GM18519 (cell line): ENCODE measurements at regions not wholly inside any gene's neighbourhood (a gene's known extent, or its start where the extent isn't known, plus 50 kb on each side); places are given as distances from the start of the nearest gene placed in this dataset.
"Not testable (repeated sequence)": the region's sequence is repeated elsewhere in the genome, so short reads cannot be mapped to it uniquely, and the experiment has no call there.

ENCODE experiments used
- ATAC-seq: cut with Tn5 transposase; IDR thresholded peaks from one replicate; pipeline ENCODE4 v1.9.1; 2021; ENCODE audit warnings: mild to moderate bottlenecking, moderate library complexity; ENCODE audit not compliant: unreplicated experiment, low FRiP score

DNA sequence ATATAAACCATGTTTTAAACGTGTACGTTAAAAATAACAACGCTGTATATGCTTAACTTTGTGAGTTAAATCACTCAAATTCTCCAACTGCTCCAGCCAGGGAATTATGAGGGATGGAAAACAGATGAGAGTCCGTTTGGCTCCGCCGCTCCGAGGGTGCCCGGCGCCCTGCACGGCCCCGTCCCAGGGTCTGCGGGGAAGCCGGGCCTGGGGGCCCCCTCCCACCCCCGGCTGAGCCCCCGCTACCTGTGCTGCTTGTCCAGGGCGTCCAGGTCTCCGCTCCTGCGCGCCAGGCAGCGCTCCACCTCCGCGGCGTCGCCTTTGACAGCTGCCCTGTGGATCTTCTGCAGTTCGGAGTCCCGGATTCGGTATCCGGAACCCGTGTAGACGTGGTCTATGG, 415.5 kb downstream of the FOXD4L4 start:
- not testable (repeated sequence) for ATAC-seq

- peak; percentile 100 for ATAC-seq
Observed at GRCh38 chr9:66153021-66153725, 416.2 kb downstream of the FOXD4L4 start.

- not testable (repeated sequence) for ATAC-seq
Observed at GRCh38 chr9:66153971-66154691, 417.2 kb downstream of the FOXD4L4 start.

DNA sequence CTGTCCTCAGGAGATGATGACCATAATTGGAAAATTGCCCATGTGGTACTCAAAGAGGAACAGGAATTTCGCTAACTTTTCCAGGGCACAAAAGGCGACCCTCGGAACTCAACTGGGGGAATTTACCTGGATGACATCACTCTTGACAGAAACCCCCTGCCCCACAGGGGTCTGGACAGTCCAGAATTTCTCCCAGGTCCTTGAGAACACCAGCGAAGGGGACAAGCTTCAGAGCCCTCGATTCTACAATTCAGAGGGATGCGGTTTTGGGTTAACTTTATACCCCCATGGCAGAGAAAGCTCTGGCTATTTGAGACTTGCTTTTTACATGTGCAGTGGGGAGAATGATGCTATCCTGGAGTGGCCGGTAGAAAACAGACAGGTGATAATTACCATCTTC, 445.4 kb downstream of the FOXD4L4 start:
- not testable (repeated sequence) for ATAC-seq

- not testable (repeated sequence) for ATAC-seq
Observed at GRCh38 chr9:66183648-66184047, 446.7 kb downstream of the FOXD4L4 start.

- ATAC-seq, result not testable (repeated sequence)
Observed at GRCh38 chr9:66197199-66197598, 460.3 kb downstream of the FOXD4L4 start.

GRCh38 chr9:66198421-66198820, 461.5 kb downstream of the FOXD4L4 start:
- not testable (repeated sequence) for ATAC-seq

GRCh38 chr9:66206617-66207016, 469.7 kb downstream of the FOXD4L4 start:
- not testable (repeated sequence) for ATAC-seq

- ATAC-seq, result not testable (repeated sequence)
Observed at GRCh38 chr9:66207914-66208313, 471.0 kb downstream of the FOXD4L4 start.

DNA sequence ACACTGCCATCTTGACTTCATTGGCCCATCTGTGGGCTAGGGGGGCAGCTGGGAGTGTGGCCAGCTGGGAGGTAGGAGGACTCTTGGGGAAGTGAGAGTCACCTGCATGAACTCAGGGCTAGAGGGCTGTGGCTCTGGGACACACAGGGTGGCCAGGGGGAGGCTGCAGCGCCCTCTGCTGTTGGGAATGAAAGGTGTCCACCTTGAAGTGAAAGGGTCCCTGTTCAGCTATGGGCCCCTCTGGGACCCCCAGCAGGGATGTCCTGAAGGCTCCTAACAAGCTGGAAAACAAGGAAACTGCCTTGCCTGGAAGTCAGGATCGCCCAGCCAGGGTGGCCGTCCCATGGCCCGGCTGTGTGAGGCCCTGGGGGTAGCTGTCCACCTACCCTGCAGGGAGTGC, 507.8 kb downstream of the FOXD4L4 start:
- not testable (repeated sequence) for ATAC-seq

GRCh38 chr9:66245481-66245880, 508.5 kb downstream of the FOXD4L4 start:
- ATAC-seq, result not testable (repeated sequence)

GRCh38 chr9:66257581-66257980, 520.6 kb downstream of the FOXD4L4 start:
- ATAC-seq, result not testable (repeated sequence)

DNA sequence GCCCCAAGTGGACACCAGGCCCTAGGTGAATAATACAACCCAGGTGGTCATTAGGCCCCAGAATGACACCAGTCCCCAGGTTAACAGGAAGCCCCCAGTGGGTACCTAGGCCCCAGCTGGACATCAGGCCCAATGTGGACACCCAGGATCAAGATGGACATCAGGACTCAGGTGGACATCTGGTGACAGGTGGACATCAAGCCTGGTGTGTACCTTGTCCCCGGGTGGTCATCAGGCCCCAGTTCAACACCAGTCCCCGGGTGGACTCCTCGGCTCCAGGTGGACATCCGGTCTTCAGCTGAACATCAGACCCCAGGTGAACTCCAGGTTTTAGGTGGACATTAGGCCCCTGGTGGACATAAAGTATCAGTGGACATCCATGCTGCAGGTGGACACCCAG, 524.6 kb downstream of the FOXD4L4 start:
- ATAC-seq, result not testable (repeated sequence)

GRCh38 chr9:66263621-66264020, 526.7 kb downstream of the FOXD4L4 start:
- ATAC-seq, result not testable (repeated sequence)

- ATAC-seq, result not testable (repeated sequence)
Observed at GRCh38 chr9:66264786-66265185, 527.8 kb downstream of the FOXD4L4 start.

- ATAC-seq, result not testable (repeated sequence)
Observed at GRCh38 chr9:66266202-66266601, 529.3 kb downstream of the FOXD4L4 start.

DNA sequence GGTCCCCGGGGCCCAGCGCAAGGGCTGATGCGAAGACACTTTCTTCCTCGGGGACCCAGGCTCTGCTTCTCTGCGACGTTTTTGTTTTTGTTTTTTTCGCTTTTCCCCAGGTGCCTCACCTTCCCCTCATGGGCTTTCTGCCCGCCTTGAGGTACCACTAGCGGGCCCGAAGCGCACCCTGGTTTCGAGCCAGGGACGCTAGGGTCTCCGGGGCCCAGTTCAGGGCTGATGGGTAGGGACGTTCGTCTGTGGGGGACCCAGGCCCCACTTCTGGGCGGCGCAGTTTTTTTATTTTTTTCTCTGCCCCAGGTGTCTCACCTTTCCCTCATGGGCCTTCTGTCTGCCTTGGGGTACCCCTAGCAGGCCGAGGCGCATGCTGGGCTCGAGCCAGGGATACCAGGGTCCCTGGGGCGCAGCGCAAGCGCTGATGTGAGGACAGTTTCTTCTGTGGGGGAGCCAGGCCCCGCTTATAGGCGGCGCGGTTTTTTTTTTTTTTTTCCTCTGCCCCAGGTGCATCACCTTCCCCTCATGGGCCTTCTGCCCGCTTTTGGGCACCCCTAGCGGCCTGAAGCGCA, 530.0 kb downstream of the FOXD4L4 start:
- ATAC-seq, result not testable (repeated sequence)

DNA sequence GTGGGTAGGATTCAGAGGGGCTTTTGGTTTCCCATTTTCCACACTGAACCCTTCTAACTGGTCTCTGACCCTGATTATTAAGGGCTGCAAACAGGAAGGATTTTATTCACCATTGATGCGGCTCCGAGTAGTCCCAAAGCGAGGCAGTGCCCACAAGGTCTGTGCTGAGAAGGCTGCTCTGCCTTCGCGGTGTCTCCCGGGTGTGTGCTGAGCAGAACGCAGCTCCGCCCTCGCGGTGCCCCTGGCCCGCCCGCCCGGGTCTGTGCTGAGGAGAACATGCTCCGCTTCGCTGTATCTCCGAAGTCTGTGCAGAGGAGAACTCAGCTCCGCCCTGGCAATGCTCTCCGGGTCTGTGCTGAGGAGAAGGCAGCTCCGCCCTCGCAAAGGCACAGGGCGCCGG, 530.7 kb downstream of the FOXD4L4 start:
- ATAC-seq, result not testable (repeated sequence)

- ATAC-seq, result not testable (repeated sequence)
Observed at GRCh38 chr9:66269024-66269423, 532.1 kb downstream of the FOXD4L4 start.

DNA sequence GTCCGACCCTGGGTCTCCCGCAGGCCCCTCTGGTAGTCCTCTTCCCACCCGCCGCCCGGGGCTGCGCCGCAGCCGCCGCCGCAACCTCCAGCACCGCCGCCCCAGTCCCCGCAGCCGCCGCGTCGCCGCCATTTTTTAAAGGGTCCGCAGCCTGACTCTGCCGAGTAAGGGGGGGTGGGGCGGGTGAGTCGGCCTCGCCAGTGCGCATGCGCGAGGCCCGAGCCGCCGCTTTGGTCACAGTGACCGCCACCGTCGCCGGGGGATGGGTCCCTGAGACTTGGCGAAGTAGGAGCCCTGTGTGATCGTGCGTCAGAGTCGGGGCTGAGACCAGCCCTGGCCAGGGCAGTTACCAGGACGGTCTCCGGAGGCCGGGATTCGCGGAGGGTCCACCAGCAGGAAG, 532.8 kb downstream of the FOXD4L4 start:
- not testable (repeated sequence) for ATAC-seq

- not testable (repeated sequence) for ATAC-seq
Observed at GRCh38 chr9:66278809-66279208, 541.9 kb downstream of the FOXD4L4 start.
